ENCODE measurements at regions not wholly inside any gene's neighbourhood (a gene's known extent, or its start where the extent isn't known, plus 50 kb on each side); places are given as distances from the start of the nearest gene placed in this dataset.

GRCh38 chr7:145478541-145478940 is 638.1 kb upstream of the CNTNAP2 start:
- no peak overlapping the region for H3K4me3 ChIP-seq (ENCODE audit: insufficient read depth, low read length, poor library complexity, severe bottlenecking)
- no peak overlapping the region for H2AFZ ChIP-seq (ENCODE audit: low read depth, low read length, severe bottlenecking)
- no peak overlapping the region for H3K4me2 ChIP-seq (ENCODE audit: low read depth, low read length, poor library complexity, severe bottlenecking)
- H3K9me2 ChIP-seq (replicated peaks; ENCODE audit: insufficient read depth, low read length), result no peaks in the 10 kb centered on the region
- no peaks in the 10 kb centered on the region for H3K36me3 ChIP-seq (ENCODE audit: low read length)
- TF ChIP-seq CTCF (IDR thresholded peaks at IDR 0.05; ENCODE audit: insufficient read depth, low read length, poor library complexity, severe bottlenecking), result no peak
- no peak for TF ChIP-seq EZH2phosphoT487 (conservative IDR thresholded peaks at IDR 0.05; ENCODE audit: low read length)
- no peak overlapping the region for H3K9ac ChIP-seq (ENCODE audit: low read length)
- no peaks in the 10 kb centered on the region for H3K9me3 ChIP-seq (ENCODE audit: insufficient read depth, low read length)
- no peaks in the 10 kb centered on the region for H3K27me3 ChIP-seq (ENCODE audit: low read length)
- no peaks in the 10 kb centered on the region for H3F3A ChIP-seq (ENCODE audit: insufficient read depth)
- no peaks in the 10 kb centered on the region for H4K20me1 ChIP-seq (ENCODE audit: low read depth, low read length)
- H3K27ac ChIP-seq (ENCODE audit: low read depth, low read length), result no peak overlapping the region
- H3K79me2 ChIP-seq (ENCODE audit: insufficient read depth, low read length), result no peaks in the 10 kb centered on the region

DNA sequence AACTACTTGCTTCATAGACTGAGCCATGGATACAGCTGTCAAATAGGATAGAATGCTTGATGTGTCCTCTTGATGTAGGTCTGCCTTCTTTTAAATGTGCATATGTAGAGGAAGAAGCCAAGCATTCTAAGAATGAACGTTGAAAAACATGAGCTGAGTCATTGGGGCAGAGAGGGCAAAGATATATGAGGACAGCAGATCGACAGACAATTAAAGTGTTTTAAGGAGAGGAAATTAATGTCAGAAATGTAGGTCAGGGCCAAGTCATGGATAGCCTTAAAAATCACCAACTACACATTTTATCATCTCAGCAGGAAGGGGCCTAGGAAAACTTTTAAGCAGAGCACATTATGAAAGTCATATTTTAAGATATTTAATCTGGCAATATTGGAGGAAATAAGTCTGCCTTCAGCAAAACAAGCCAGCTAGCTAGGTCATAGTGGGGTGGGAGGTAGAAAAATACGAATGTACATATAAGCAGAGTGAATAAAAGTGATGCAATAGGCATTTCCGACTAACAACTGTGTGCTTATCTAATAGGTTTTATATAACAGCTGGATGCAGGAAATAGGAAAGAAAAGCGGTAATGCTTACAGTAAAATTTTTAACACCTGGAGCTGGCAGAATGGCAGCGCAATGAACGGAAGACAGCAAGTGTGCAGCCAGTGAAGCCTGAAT is 638.3 kb upstream of the TPK1 start:
- Histone ChIP-seq H3F3A (ENCODE audit: insufficient read depth) (no peaks in the 10 kb centered on the region), H4K20me1 (ENCODE audit: low read depth, low read length) (no peaks in the 10 kb centered on the region), H3K79me2 (ENCODE audit: insufficient read depth, low read length) (no peaks in the 10 kb centered on the region), H3K4me2 (ENCODE audit: low read depth, low read length, poor library complexity, severe bottlenecking) (no peak overlapping the region), H3K9me3 (ENCODE audit: insufficient read depth, low read length) (no peaks in the 10 kb centered on the region), H3K9ac (ENCODE audit: low read length) (no peak overlapping the region), H3K27me3 (ENCODE audit: low read length) (no peaks in the 10 kb centered on the region), H3K36me3 (ENCODE audit: low read length) (no peaks in the 10 kb centered on the region), H3K27ac (ENCODE audit: low read depth, low read length) (no peak overlapping the region), H3K9me2 (replicated peaks; ENCODE audit: insufficient read depth, low read length) (no peaks in the 10 kb centered on the region), H3K4me3 (ENCODE audit: insufficient read depth, low read length, poor library complexity, severe bottlenecking) (no peak overlapping the region), H2AFZ (ENCODE audit: low read depth, low read length, severe bottlenecking) (no peak overlapping the region)
- TF ChIP-seq CTCF (IDR thresholded peaks at IDR 0.05; ENCODE audit: insufficient read depth, low read length, poor library complexity, severe bottlenecking) (no peak), EZH2phosphoT487 (conservative IDR thresholded peaks at IDR 0.05; ENCODE audit: low read length) (no peak)

DNA sequence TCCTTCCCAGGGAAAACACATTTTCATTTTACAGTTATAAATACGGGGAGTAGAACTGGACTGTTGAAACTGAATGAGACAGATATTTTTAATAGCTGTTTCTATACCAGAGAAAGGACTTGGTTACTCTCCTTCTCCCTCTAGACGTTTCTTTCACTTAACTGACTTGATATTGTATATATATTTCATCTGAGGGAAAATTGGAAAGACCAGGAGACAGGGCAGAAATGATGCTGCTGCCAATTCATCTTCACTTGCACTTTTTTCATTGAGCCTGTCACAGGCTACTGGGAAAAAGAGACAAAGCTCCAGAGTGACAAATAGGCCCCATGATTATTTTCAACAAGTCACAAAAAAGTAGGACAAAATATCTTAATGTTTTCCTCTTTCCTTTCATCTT is 636.0 kb upstream of the TPK1 start:
- Histone ChIP-seq H3F3A (ENCODE audit: insufficient read depth) (no peaks in the 10 kb centered on the region), H3K79me2 (ENCODE audit: insufficient read depth, low read length) (no peaks in the 10 kb centered on the region), H3K27ac (ENCODE audit: low read depth, low read length) (no peak overlapping the region), H4K20me1 (ENCODE audit: low read depth, low read length) (no peaks in the 10 kb centered on the region), H3K9me3 (ENCODE audit: insufficient read depth, low read length) (no peaks in the 10 kb centered on the region), H3K4me2 (ENCODE audit: low read depth, low read length, poor library complexity, severe bottlenecking) (no peak overlapping the region), H3K27me3 (ENCODE audit: low read length) (no peaks in the 10 kb centered on the region), H3K9me2 (replicated peaks; ENCODE audit: insufficient read depth, low read length) (no peaks in the 10 kb centered on the region), H2AFZ (ENCODE audit: low read depth, low read length, severe bottlenecking) (no peak overlapping the region), H3K9ac (ENCODE audit: low read length) (no peak overlapping the region), H3K36me3 (ENCODE audit: low read length) (no peaks in the 10 kb centered on the region), H3K4me3 (ENCODE audit: insufficient read depth, low read length, poor library complexity, severe bottlenecking) (no peak overlapping the region)
- no peak for TF ChIP-seq CTCF (IDR thresholded peaks at IDR 0.05; ENCODE audit: insufficient read depth, low read length, poor library complexity, severe bottlenecking)
- no peak for TF ChIP-seq EZH2phosphoT487 (conservative IDR thresholded peaks at IDR 0.05; ENCODE audit: low read length)

Measured in SU-DHL-6 (cell line).